BLaER1 (cell line): ENCODE measurements at regions not wholly inside any gene's neighbourhood (a gene's known extent, or its start where the extent isn't known, plus 50 kb on each side); places are given as distances from the start of the nearest gene placed in this dataset.
A peak's percentile ranks its signal among the peaks of the same experiment; 100 is the strongest.

ENCODE experiments used
- H3K27ac ChIP-seq: shearing (Covaris generic); formaldehyde crosslinking; 2 replicates; pipeline ENCODE4 v1.8.1; 2022
- H3K27me3 ChIP-seq: shearing (Covaris generic); formaldehyde crosslinking; 2 replicates; pipeline ENCODE4 v1.8.1; 2022
- H3K36me3 ChIP-seq: shearing (Covaris generic); formaldehyde crosslinking; 2 replicates; pipeline ENCODE4 v1.8.1; 2022
- H3K4me1 ChIP-seq: shearing (Covaris generic); formaldehyde crosslinking; 2 replicates; pipeline ENCODE4 v1.8.1; 2022
- H3K4me2 ChIP-seq: shearing (Covaris generic); formaldehyde crosslinking; 2 replicates; pipeline ENCODE4 v1.8.1; 2022
- H3K4me3 ChIP-seq: shearing (Covaris generic); formaldehyde crosslinking; 2 replicates; pipeline ENCODE4 v1.8.1; 2022
- H3K9ac ChIP-seq: shearing (Covaris generic); formaldehyde crosslinking; 2 replicates; pipeline ENCODE4 v1.8.1; 2022
- H3K9me3 ChIP-seq: shearing (Covaris generic); formaldehyde crosslinking; 2 replicates; pipeline ENCODE4 v1.8.1; 2022
- H4K20me1 ChIP-seq: shearing (Covaris generic); formaldehyde crosslinking; 2 replicates; pipeline ENCODE4 v1.8.1; 2022
- Cebpa-rat ChIP-seq: shearing (Covaris generic); IDR thresholded peaks from 2 replicates; pipeline ENCODE4 v1.8.1; 2022

DNA sequence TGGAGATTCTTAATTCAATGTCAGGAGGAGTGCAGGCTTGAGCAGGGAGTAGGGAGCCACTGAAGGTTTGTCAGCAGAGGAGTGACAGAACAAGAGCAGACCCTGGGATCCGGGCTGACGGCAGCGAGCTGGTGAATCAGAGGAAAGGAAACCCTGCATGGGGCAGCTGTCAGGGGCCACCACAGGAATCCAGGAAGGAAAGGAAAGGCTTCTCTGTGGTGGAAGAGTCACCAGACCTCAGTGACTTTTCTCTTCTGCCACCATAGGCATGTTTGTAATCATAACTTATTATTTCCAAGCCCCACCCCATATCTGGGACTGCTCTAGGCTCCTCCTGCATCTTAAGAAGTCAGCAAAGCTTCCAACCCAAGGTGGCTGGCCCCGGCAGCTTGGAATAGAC lies 150.9 kb downstream of the BCOR start:
- H3K27ac ChIP-seq = peak overlapping the region; percentile 35; the same call in 1 of the 2 replicates
- no peak for TF ChIP-seq Cebpa-rat
- 0 out of 2 replicates have a peak overlapping the region, but pooled peaks have one; percentile 27 for H3K9ac ChIP-seq

DNA sequence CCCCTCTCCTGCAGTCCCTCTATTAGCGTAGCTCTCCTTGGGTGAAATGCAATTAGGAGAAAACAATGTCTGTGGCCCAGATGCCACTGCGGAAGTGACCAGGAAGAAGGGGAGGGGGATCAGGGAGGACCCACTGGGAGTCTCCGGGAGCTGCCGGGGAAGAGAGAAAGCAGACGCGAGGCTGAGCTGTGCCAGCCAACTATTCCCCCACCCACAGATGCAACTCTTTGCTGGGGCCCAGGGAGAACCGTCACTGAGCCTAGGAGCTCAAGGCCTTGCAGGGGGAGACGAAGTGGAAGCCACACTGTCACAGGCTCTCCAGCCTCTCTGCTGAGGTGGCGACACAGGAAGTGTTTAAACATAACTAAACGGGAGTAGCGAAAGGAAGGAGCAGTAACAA lies 149.2 kb downstream of the BCOR start:
- Histone ChIP-seq H3K9ac (peak overlapping the region; percentile 52; the same call in 1 of the 2 replicates), H3K27ac (peak overlapping the region; percentile 71), H3K9me3 (peaks cover 6% of the 10 kb centered on the region; the same call in 1 of the 2 replicates), H3K4me1 (peaks cover 68% of the 10 kb centered on the region), H3K27me3 (no peaks in the 10 kb centered on the region), H4K20me1 (no peaks in the 10 kb centered on the region), H3K4me3 (no peak overlapping the region), H3K4me2 (peak overlapping the region; percentile 64), H3K36me3 (no peaks in the 10 kb centered on the region)
- TF ChIP-seq Cebpa-rat = no peak

More for the DNA sequence above, 150.9 kb downstream of the BCOR start:
- Histone ChIP-seq H3K4me2 (peak overlapping the region; percentile 64), H4K20me1 (no peaks in the 10 kb centered on the region), H3K4me3 (no peak overlapping the region), H3K36me3 (no peaks in the 10 kb centered on the region), H3K27me3 (no peaks in the 10 kb centered on the region), H3K9me3 (peaks cover 6% of the 10 kb centered on the region; the same call in 1 of the 2 replicates), H3K4me1 (peaks cover 54% of the 10 kb centered on the region)

DNA sequence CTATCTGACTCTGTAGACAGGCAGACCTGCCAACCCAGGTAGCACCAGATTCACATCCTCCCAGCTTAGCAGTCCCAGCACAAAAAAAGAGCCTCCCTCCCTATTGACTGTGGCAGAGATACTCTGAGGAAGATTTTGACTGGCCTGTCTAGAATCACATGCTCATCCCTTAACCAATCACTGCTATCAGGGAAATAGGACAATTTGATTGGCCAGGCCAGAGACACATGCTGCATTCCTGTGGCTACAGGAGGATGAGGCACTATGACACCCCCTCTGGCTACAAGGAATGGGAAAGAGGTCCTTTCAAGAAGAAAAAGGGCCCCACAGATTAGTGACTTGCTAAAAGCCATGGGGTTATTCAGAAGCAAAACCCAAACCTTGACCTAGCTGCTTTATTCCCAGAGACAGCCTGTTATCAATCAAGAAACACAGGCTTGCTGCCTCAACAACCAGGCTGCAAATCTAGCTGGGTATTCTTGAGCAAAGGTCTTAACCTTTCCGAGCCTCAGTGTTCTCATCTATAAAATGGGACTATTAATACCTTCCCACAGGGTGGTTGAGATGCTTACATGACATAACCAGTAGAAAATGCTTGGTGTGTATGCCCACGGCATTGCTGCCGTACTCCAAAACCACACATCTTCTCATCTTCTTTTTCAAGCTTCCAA lies 147.6 kb downstream of the BCOR start:
- H3K9ac ChIP-seq = no peak overlapping the region
- no peaks in the 10 kb centered on the region for H4K20me1 ChIP-seq
- H3K9me3 ChIP-seq = peaks cover 6% of the 10 kb centered on the region; the same call in 1 of the 2 replicates
- peaks cover 84% of the 10 kb centered on the region for H3K4me1 ChIP-seq
- peak overlapping the region; percentile 64 for H3K4me2 ChIP-seq
- no peaks in the 10 kb centered on the region for H3K27me3 ChIP-seq
- no peak overlapping the region for H3K27ac ChIP-seq
- H3K4me3 ChIP-seq = no peak overlapping the region
- no peaks in the 10 kb centered on the region for H3K36me3 ChIP-seq
- TF ChIP-seq Cebpa-rat = no peak

DNA sequence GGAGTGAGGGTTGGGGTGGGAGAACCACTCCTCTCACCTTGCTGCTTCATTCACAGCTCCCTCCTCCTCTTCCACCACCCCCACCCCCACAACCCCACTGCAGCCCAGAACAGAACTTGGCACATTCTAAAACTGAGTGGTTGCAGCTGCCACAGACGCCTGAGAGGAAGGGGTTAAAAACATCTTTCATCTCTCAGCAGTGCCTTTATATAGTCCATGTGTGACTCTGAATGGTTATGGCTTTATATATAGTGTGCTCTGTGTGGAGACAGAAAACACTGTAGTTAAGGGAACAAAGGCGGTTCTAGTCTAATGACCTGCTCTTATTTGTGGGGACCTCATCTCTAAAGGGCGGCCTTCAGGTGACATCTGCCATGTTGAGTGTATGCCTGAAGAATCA lies 144.8 kb downstream of the BCOR start:
- H4K20me1 ChIP-seq = no peaks in the 10 kb centered on the region
- H3K9me3 ChIP-seq = peaks cover 6% of the 10 kb centered on the region; the same call in 1 of the 2 replicates
- H3K9ac ChIP-seq = no peak overlapping the region
- no peak overlapping the region for H3K4me3 ChIP-seq
- peaks cover 77% of the 10 kb centered on the region for H3K4me1 ChIP-seq
- no peak overlapping the region for H3K27ac ChIP-seq
- no peaks in the 10 kb centered on the region for H3K36me3 ChIP-seq
- TF ChIP-seq Cebpa-rat = no peak
- peak overlapping the region; percentile 62 for H3K4me2 ChIP-seq
- no peaks in the 10 kb centered on the region for H3K27me3 ChIP-seq

DNA sequence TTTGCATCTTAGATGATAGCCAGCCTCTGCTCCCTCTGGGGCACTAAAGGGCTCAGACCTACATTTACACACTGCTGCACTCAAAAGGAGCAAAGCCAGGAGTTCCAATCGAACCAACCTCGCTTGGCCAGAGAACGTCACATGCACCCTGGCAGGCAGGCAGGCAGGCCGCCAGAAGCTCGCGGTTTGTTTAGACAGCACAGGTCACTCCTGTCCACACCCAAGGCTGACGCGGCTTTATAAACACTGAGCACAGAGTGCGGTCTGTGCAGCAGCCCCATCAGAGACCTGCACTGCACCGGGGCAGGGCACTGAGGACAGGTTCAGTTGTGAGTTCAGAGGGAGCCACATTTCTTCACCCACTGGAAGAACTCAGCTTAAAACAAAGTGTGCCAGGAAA lies 143.9 kb downstream of the BCOR start:
- no peaks in the 10 kb centered on the region for H4K20me1 ChIP-seq
- peaks cover 68% of the 10 kb centered on the region for H3K4me1 ChIP-seq
- H3K4me3 ChIP-seq = no peak overlapping the region
- no peaks in the 10 kb centered on the region for H3K36me3 ChIP-seq
- H3K4me2 ChIP-seq = peak overlapping the region; percentile 62
- no peak for TF ChIP-seq Cebpa-rat
- H3K27me3 ChIP-seq = no peaks in the 10 kb centered on the region
- H3K9me3 ChIP-seq = peaks cover 6% of the 10 kb centered on the region; the same call in 1 of the 2 replicates
- H3K9ac ChIP-seq = no peak overlapping the region
- H3K27ac ChIP-seq = peak overlapping the region; percentile 33; the same call in 1 of the 2 replicates

GRCh38 chrX:39954851-39955250 lies 142.9 kb downstream of the BCOR start:
- peaks cover 58% of the 10 kb centered on the region for H3K4me1 ChIP-seq
- H3K36me3 ChIP-seq = no peaks in the 10 kb centered on the region
- peak overlapping the region; percentile 62; the same call in 1 of the 2 replicates for H3K27ac ChIP-seq
- TF ChIP-seq Cebpa-rat = no peak
- H3K27me3 ChIP-seq = no peaks in the 10 kb centered on the region
- H3K4me3 ChIP-seq = no peak overlapping the region
- H4K20me1 ChIP-seq = no peaks in the 10 kb centered on the region
- H3K9ac ChIP-seq = no peak overlapping the region
- peaks cover 6% of the 10 kb centered on the region; the same call in 1 of the 2 replicates for H3K9me3 ChIP-seq
- peak overlapping the region; percentile 62 for H3K4me2 ChIP-seq

GRCh38 chrX:39955625-39956024 lies 142.1 kb downstream of the BCOR start:
- no peak for TF ChIP-seq Cebpa-rat
- Histone ChIP-seq H3K27ac (peak overlapping the region; percentile 62), H3K4me3 (no peak overlapping the region), H3K9me3 (peaks cover 6% of the 10 kb centered on the region; the same call in 1 of the 2 replicates), H3K4me1 (peaks cover 54% of the 10 kb centered on the region), H3K9ac (no peak overlapping the region), H4K20me1 (no peaks in the 10 kb centered on the region), H3K4me2 (peak overlapping the region; percentile 62), H3K27me3 (no peaks in the 10 kb centered on the region), H3K36me3 (no peaks in the 10 kb centered on the region)

DNA sequence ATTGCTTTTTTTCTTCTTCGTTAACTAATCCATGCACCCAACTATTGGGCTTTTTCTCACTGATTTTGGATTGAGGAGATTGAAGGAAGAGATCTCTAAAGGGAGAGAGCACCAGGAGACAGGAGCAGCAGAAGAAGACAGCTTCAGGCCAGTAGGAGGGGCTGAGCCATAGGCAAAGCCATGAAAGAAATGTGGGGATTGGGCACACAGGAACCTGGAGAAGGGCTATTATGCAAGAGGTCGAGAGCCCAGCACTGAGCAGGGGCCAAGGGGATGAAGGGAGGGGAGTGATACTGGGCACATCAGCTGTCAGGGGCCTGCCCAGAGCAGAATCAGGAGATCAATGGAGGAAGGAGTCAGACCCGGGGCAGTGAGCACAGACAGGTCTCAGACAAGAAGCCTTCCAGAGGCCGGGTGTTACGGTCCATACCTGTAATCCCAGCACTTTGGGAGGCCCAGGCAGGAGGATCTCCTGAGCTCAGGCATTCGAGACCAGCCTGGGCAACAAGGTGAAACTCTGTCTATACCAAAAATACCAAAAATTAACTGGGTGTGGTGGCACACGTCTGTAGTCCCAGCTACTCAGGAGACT lies 140.9 kb downstream of the BCOR start:
- Histone ChIP-seq H3K4me2 (no peak overlapping the region), H3K27me3 (no peaks in the 10 kb centered on the region), H3K4me1 (peaks cover 43% of the 10 kb centered on the region), H3K4me3 (no peak overlapping the region), H3K27ac (no peak overlapping the region), H3K9me3 (no peaks in the 10 kb centered on the region), H3K9ac (no peak overlapping the region), H4K20me1 (no peaks in the 10 kb centered on the region), H3K36me3 (no peaks in the 10 kb centered on the region)
- no peak for TF ChIP-seq Cebpa-rat

GRCh38 chrX:39957816-39958566 lies 139.8 kb downstream of the BCOR start:
- H3K27me3 ChIP-seq = no peaks in the 10 kb centered on the region
- no peak overlapping the region for H3K4me3 ChIP-seq
- peaks cover 32% of the 10 kb centered on the region for H3K4me1 ChIP-seq
- no peak for TF ChIP-seq Cebpa-rat
- H3K9ac ChIP-seq = no peak overlapping the region
- no peak overlapping the region for H3K27ac ChIP-seq
- no peak overlapping the region for H3K4me2 ChIP-seq
- no peaks in the 10 kb centered on the region for H3K36me3 ChIP-seq
- no peaks in the 10 kb centered on the region for H3K9me3 ChIP-seq
- H4K20me1 ChIP-seq = no peaks in the 10 kb centered on the region

DNA sequence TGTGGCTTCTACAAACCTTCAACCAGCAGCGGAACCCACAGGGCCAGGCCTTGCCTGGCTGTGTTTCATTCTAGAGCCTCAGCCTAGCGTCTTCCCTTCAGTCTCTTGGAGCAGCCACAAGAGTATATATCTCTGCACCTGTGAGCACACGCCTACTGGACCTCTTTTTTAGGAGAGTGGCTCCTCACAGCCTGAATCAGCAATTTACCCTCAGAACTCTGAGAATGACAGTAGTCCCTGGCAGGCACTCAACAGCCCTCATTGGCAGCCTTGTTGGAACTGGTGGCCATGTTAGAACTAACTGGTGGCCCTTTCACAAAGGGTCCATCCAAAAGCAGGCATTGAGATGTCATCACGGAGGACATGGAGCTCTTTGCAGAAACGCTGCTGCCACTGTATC lies 138.9 kb downstream of the BCOR start:
- Histone ChIP-seq H3K4me3 (no peak overlapping the region), H3K27me3 (no peaks in the 10 kb centered on the region), H3K4me2 (no peak overlapping the region), H3K9me3 (no peaks in the 10 kb centered on the region), H3K36me3 (no peaks in the 10 kb centered on the region), H3K4me1 (peaks cover 23% of the 10 kb centered on the region), H4K20me1 (no peaks in the 10 kb centered on the region), H3K9ac (no peak overlapping the region), H3K27ac (no peak overlapping the region)
- TF ChIP-seq Cebpa-rat = no peak
